K562 (cell line): ENCODE measurements at regions not wholly inside any gene's neighbourhood (a gene's known extent, or its start where the extent isn't known, plus 50 kb on each side); places are given as distances from the start of the nearest gene placed in this dataset.

Source experiments
- ATAC-seq: fragments of 200-7000 bp; cut with Tn5 transposase; 3 replicates; pipeline ENCODE4 v1.9.1; 2020; ENCODE audit warnings: moderate library complexity
- BruUV-seq: library from RNA; stranded (reverse); fragments of 400-500 nt; replicated peaks from 2 replicates; lab custom pipeline; 2021; lab: Mats Ljungman, UMichigan
- CTCF ChIA-PET: fragments of 300-600 bp; formaldehyde crosslinking; extraction: SDS; loops from one replicate; lab custom pipeline; 2021; ENCODE audit warnings: low intra/inter-chr PET ratio; lab: Yijun Ruan, JAX
- POLR2A ChIA-PET: fragments of 300-600, 350-650 bp; sonication (Branson Sonifier 250); formaldehyde crosslinking; extraction: SDS; loops from one replicate; lab custom pipeline; 2021; ENCODE audit warnings: antibody characterized with exemption, inconsistent platforms; lab: Yijun Ruan, JAX
- DNase-seq, 4 experiments: peaks; one replicate each; pipeline versions ENCODE4 v3.0.0 to v3.0.0-alpha.2; 2011 to 2018; ENCODE audit warnings: low spot score in 3 of 4, mixed read lengths in 3 of 4; ENCODE audit errors: extremely low read depth in 1 of 4
- FAIRE-seq: peaks from 2 replicates; lab custom pipeline; 2011; peaks lifted over from hg19 to GRCh38; lab: Jason Lieb, UNC
- H2AFZ ChIP-seq: 2 replicates; pipeline ENCODE4 v1.6.0; 2011; ENCODE audit warnings: low read depth, low read length, control low read depth, inconsistent platforms
- H3K27ac ChIP-seq: fragments of 200-600 bp; 3 replicates; pipeline ENCODE4 v1.8.0; 2011; ENCODE audit warnings: low read depth, mild to moderate bottlenecking, control low read depth, inconsistent platforms, low read length, moderate library complexity, mixed read lengths; ENCODE audit errors: extremely low read depth
- H3K27me3 ChIP-seq, 2 experiments: fragments of 300-600 bp in 1 of 2; 2 replicates in 1 of 2; 3 replicates in 1 of 2; pipeline versions ENCODE4 v1.6.0 to v1.8.0; 2011; ENCODE audit warnings: inconsistent platforms in 2 of 2, low read length in 2 of 2, mild to moderate bottlenecking in 1 of 2, mixed read lengths in 1 of 2, moderate library complexity in 1 of 2; ENCODE audit not compliant: control insufficient read depth in 2 of 2, insufficient read depth in 2 of 2
- H3K36me3 ChIP-seq: fragments of 300-600 bp; 3 replicates; pipeline ENCODE4 v1.8.0; 2011; ENCODE audit warnings: mild to moderate bottlenecking, low read length, inconsistent platforms; ENCODE audit not compliant: control insufficient read depth, insufficient read depth
- H3K4me1 ChIP-seq, 2 experiments: fragments of 200-600 bp in 1 of 2; replicated peaks in 1 of 2; 2 replicates in 1 of 2; 3 replicates in 1 of 2; pipeline versions ENCODE4 v1.5.1 to v1.8.0; 2011; ENCODE audit warnings: inconsistent platforms in 2 of 2, low read length in 2 of 2, mild to moderate bottlenecking in 1 of 2, mixed read lengths in 1 of 2, moderate library complexity in 1 of 2; ENCODE audit not compliant: control insufficient read depth in 2 of 2, insufficient read depth in 2 of 2
- H3K4me2 ChIP-seq: 2 replicates; pipeline ENCODE4 v1.6.1; 2011; ENCODE audit warnings: low read length, control low read depth, inconsistent platforms, mixed read lengths; ENCODE audit not compliant: insufficient read depth
- H3K4me3 ChIP-seq: fragments of 200-600 bp; sonication (generic), shearing (Covaris generic); 2 replicates; pipeline ENCODE4 v1.5.1; 2016; ENCODE audit warnings: control low read depth, inconsistent platforms
- H3K79me2 ChIP-seq: fragments of 200-600 bp; 3 replicates; pipeline ENCODE4 v1.8.0; 2011; ENCODE audit warnings: low read length, inconsistent platforms; ENCODE audit not compliant: control insufficient read depth, insufficient read depth
- H3K9ac ChIP-seq, 2 experiments: 2 replicates each; pipeline versions ENCODE4 v1.6.0 to v1.6.1; 2011; ENCODE audit warnings: low read depth in 2 of 2, low read length in 2 of 2, control low read depth in 1 of 2, inconsistent platforms in 1 of 2, mild to moderate bottlenecking in 1 of 2, mixed read lengths in 1 of 2; ENCODE audit not compliant: insufficient read depth in 1 of 2
- H3K9me1 ChIP-seq: one replicate; pipeline ENCODE4 v1.6.0; 2011; ENCODE audit warnings: inconsistent platforms, mild to moderate bottlenecking, low read length, moderate library complexity; ENCODE audit not compliant: control insufficient read depth, insufficient read depth
- H3K9me3 ChIP-seq: replicated peaks from 2 replicates; pipeline ENCODE4 v1.5.1; 2011; ENCODE audit warnings: low read depth, low read length, inconsistent platforms; ENCODE audit not compliant: control insufficient read depth, insufficient read depth
- H4K20me1 ChIP-seq: replicated peaks from 2 replicates; pipeline ENCODE4 v1.6.1; 2011; ENCODE audit warnings: low read length, inconsistent platforms, mixed read lengths; ENCODE audit not compliant: control insufficient read depth, insufficient read depth
- CBX8 ChIP-seq: fragments of 200-600 bp; sonication (generic); IDR thresholded peaks from 2 replicates; pipeline ENCODE4 v1.6.1; 2012; ENCODE audit warnings: borderline replicate concordance, mixed run types, low read depth, mild to moderate bottlenecking, moderate library complexity, mixed read lengths, low read length, control low read depth, inconsistent platforms; ENCODE audit not compliant: poor library complexity, severe bottlenecking; ENCODE audit errors: extremely low read depth
- CHD1 ChIP-seq: fragments of 200-600 bp; sonication (generic); IDR thresholded peaks from one replicate; pipeline ENCODE4 v1.6.1; 2012; ENCODE audit warnings: mild to moderate bottlenecking, moderate library complexity, low read length, inconsistent platforms
- ESRRA ChIP-seq: fragments of 450-650 bp; IDR thresholded peaks from 2 replicates; pipeline ENCODE4 v1.6.1; 2014; ENCODE audit warnings: low read depth, mild to moderate bottlenecking, moderate library complexity, borderline replicate concordance
- FOXA1 ChIP-seq: fragments of 450-650 bp; IDR thresholded peaks from 2 replicates; pipeline ENCODE4 v1.6.1; 2016; ENCODE audit warnings: mild to moderate bottlenecking, borderline replicate concordance
- FUS ChIP-seq: fragments of 200-400 bp; formaldehyde crosslinking; optimal IDR thresholded peaks from 2 replicates; pipeline ENCODE3; 2017; ENCODE audit warnings: low read depth, low read length
- KDM4B ChIP-seq, 2 experiments: fragments of 450-650 bp in 1 of 2; sonication (generic) in 1 of 2; IDR thresholded peaks; 2 replicates each; pipeline ENCODE4 v1.6.1; 2016 to 2017; ENCODE audit warnings: borderline replicate concordance in 2 of 2, antibody characterized with exemption in 1 of 2, low read depth in 1 of 2, mild to moderate bottlenecking in 1 of 2
- LCOR ChIP-seq: sonication (generic); formaldehyde crosslinking; IDR thresholded peaks from 2 replicates; pipeline ENCODE4 v1.8.0; 2022; ENCODE audit warnings: mild to moderate bottlenecking, missing genetic modification reagents
- RBM34 ChIP-seq: fragments of 200-400 bp; formaldehyde crosslinking; IDR thresholded peaks from 2 replicates; pipeline ENCODE4 v1.6.1; 2018; ENCODE audit warnings: low read length, borderline replicate concordance; ENCODE audit not compliant: insufficient read depth
- ZKSCAN1 ChIP-seq: fragments of 150-350 bp; IDR thresholded peaks from 2 replicates; pipeline ENCODE4 v1.6.1; 2016; ENCODE audit warnings: low read depth, low read length
- WGBS: fragments of 100-300 bp; shearing (Covaris generic); methylation state at CpG from one replicate; pipeline ENCODE4 v1.1.6; 2016; ENCODE audit warnings: low coverage, mixed read lengths; ENCODE audit not compliant: insufficient coverage; ENCODE audit errors: missing lambda C conversion rate; 5-methylcytosine and 5-hydroxymethylcytosine counted together
- in situ Hi-C: fragments of 300-500 bp; cut with MboI; formaldehyde crosslinking; loops from 4 replicates; pipeline ENCODE4 v1.15.0; 2018; ENCODE audit warnings: inconsistent platforms, mixed read lengths
- intact Hi-C: fragments of 100-400 bp; cut with micrococcal nuclease; formaldehyde crosslinking; loops from 2 replicates; pipeline ENCODE4 v1.14.2; 2022

DNA sequence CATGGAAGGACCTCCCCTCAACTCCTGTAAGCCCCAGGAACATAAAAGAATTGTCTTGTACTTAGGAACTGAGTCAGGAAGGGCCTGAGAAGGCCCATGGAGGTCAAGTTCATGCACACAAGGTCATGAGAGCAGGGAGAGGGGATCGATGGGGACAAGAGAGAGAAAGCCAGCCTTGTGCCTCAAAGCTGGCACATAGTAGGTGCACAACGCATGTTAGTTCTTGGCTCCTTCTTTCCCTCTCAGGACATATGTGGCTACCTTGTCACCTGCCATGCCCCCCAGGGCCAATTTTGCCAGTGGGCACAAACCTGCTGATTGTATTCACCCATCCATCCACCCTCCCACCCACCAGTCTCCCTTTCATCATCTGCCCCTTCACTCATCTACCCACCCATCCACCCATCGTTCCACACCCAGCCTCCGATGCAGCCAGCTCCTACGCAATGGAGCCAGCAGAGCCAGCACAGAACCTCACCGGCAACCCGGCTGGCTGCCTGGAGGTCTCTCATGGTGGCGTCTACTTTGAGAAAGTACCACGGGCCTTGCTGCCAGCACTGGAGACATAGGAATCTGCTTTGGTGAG lies 52.4 kb upstream of the INSYN1 start:
- Histone ChIP-seq H2AFZ (no peak overlapping the region), H4K20me1 (no peaks in the 10 kb centered on the region), H3K9me1 (no peaks in the 10 kb centered on the region), H3K9ac (no peak overlapping the region), H3K27me3 (peaks cover 6 to 70% of the 10 kb centered on the region in 2 experiments; a peak in 3 of 5 replicates), H3K27ac (no peak overlapping the region), H3K79me2 (no peaks in the 10 kb centered on the region), H3K4me1 (no peaks in the 10 kb centered on the region), H3K9me3 (no peaks in the 10 kb centered on the region), H3K4me2 (no peak overlapping the region), H3K4me3 (no peak overlapping the region), H3K36me3 (no peaks in the 10 kb centered on the region)
- CTCF ChIA-PET, result no interaction called here
- ATAC-seq, result no peak
- in situ Hi-C loops (no loop called here), intact Hi-C loops (no loop called here)
- no peak for FAIRE-seq
- BruUV-seq, result no TSS peak
- TF ChIP-seq CHD1, result no peak
- TF ChIP-seq RBM34, result no peak
- TF ChIP-seq ZKSCAN1, result peak; percentile 77
- POLR2A ChIA-PET, result interaction anchor here (0.7 kb wide), 1 partner anchor 25 kb away, joined by 3 read pairs; no protein-coding TSS in a partner anchor
- 4% methylated on average over 9 of the region's 9 CpGs for WGBS
- no peak for DNase-seq

DNA sequence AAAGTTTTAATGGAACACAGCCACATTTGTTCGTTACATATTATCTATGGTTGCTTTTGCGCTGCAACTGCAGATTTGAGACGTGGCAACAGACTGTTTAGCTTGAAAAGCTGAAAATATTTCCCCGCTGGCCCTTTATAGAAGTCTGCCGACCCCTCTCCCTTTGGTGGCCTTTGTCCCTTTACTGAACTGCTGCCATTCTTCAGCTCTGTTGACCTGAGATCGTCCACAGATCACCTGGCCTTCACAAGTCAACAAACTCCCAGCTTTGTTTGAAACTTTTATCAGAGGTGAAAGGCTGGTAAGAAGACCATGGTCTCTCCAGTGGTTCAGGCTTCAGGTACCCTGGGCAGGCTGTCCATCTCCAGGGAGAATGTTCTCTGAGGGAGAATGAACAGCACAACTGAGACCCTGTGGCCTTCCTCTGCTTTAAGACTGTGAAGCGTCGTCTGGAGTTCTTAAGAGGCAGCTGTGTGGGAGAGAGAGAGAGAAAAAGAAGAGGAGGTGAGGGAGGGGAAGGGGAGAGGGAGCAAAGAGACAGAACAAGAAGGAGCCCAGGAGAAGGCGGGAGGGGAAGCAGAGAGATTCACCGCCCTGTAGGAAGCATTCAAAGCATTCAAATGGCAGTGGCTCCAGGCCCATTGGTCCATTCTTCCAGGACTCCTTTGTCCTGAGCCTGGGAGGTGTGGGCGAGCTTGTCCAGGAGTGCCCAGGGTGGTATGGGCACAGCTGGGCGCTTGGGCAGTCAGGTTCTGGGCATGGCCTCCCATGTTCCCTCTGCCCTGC lies 53.7 kb upstream of the INSYN1 start:
- no peaks in the 10 kb centered on the region for H4K20me1 ChIP-seq
- H3K4me2 ChIP-seq, result no peak overlapping the region
- ATAC-seq, result no peak
- H3K79me2 ChIP-seq, result no peaks in the 10 kb centered on the region
- H3K9me1 ChIP-seq, result no peaks in the 10 kb centered on the region
- H3K4me3 ChIP-seq, result no peak overlapping the region
- no peak overlapping the region; a peak in 1 of 4 replicates for H3K9ac ChIP-seq
- H3K27me3 ChIP-seq, result peaks cover 6 to 60% of the 10 kb centered on the region in 2 experiments; a peak in 3 of 5 replicates
- H3K27ac ChIP-seq, result no peak overlapping the region
- in situ Hi-C loops, result no loop called here
- no TSS peak for BruUV-seq
- H3K36me3 ChIP-seq, result no peaks in the 10 kb centered on the region
- intact Hi-C loops, result no loop called here
- FAIRE-seq, result no peak
- DNase-seq, result no peak
- 0% methylated on average over 12 of the region's 12 CpGs for WGBS
- H3K9me3 ChIP-seq, result no peaks in the 10 kb centered on the region
- H3K4me1 ChIP-seq, result no peaks in the 10 kb centered on the region
- no peak overlapping the region for H2AFZ ChIP-seq
- ChIA-PET POLR2A (interaction anchor here (0.9 kb wide), 1 partner anchor 11 kb away, joined by 3 read pairs; no protein-coding TSS in a partner anchor), CTCF (no interaction called here)
- TF ChIP-seq KDM4B (IDR thresholded peaks at IDR 0.05; ENCODE audit: borderline replicate concordance in 2 of 2, low read depth in 1 of 2) (no peak), ESRRA (no peak), CBX8 (no peak), FOXA1 (no peak), LCOR (CRISPR knock-in tag) (no peak), FUS (no peak)
